ENCODE measurements at regions not wholly inside any gene's neighbourhood (a gene's known extent, or its start where the extent isn't known, plus 50 kb on each side); places are given as distances from the start of the nearest gene placed in this dataset.

GRCh38 chr4:112916868-112917267 is 132.6 kb upstream of the ANK2 start:
- no peak for TF ChIP-seq CTCF (conservative IDR thresholded peaks at IDR 0.05 in 1 of 2, IDR thresholded peaks at IDR 0.05 in 1 of 2; ENCODE audit: extremely low read depth in 1 of 2, insufficient read depth in 1 of 2, low read depth in 1 of 2, low read length in 2 of 2)
- TF ChIP-seq EZH2 (IDR thresholded peaks at IDR 0.05; ENCODE audit: borderline replicate concordance, low read length) = no peak
